GM21381 (cell line): ENCODE measurements at regions not wholly inside any gene's neighbourhood (a gene's known extent, or its start where the extent isn't known, plus 50 kb on each side); places are given as distances from the start of the nearest gene placed in this dataset.
A peak's percentile ranks its signal among the peaks of the same experiment; 100 is the strongest.

Experiments
- ATAC-seq: cut with Tn5 transposase; IDR thresholded peaks from one replicate; pipeline ENCODE4 v1.9.1; 2021; ENCODE audit warnings: mild to moderate bottlenecking, moderate library complexity; ENCODE audit not compliant: unreplicated experiment

- ATAC-seq: peak; percentile 64
Measured at GRCh38 chrX:45758738-45759397, 558.2 kb upstream of the DIPK2B start.

- peak; percentile 35 for ATAC-seq
Measured at GRCh38 chrX:45758319-45758718, 557.6 kb upstream of the DIPK2B start.

GRCh38 chrX:45757272-45757671 is 556.6 kb upstream of the DIPK2B start:
- no peak for ATAC-seq

- no peak for ATAC-seq
Measured at GRCh38 chrX:45756557-45756956, 555.9 kb upstream of the DIPK2B start.

GRCh38 chrX:45755703-45756102 is 555.0 kb upstream of the DIPK2B start:
- ATAC-seq: no peak

- ATAC-seq: no peak
Measured at GRCh38 chrX:45751156-45751555, 550.5 kb upstream of the DIPK2B start.

- ATAC-seq: no peak
Measured at GRCh38 chrX:45750639-45751038, 550.0 kb upstream of the DIPK2B start.

- ATAC-seq: no peak
Measured at GRCh38 chrX:45749375-45749774, 548.7 kb upstream of the DIPK2B start.

- ATAC-seq: no peak
Measured at GRCh38 chrX:45748369-45748774, 547.7 kb upstream of the DIPK2B start.

- ATAC-seq: no peak
Measured at GRCh38 chrX:45747905-45748304, 547.2 kb upstream of the DIPK2B start.

GRCh38 chrX:45745479-45745878 is 544.8 kb upstream of the DIPK2B start:
- no peak for ATAC-seq

- no peak for ATAC-seq
Measured at GRCh38 chrX:45743906-45744625, 543.4 kb upstream of the DIPK2B start.

- ATAC-seq: no peak
Measured at GRCh38 chrX:45743081-45743533, 542.4 kb upstream of the DIPK2B start.

- ATAC-seq: no peak
Measured at GRCh38 chrX:45740291-45740690, 539.6 kb upstream of the DIPK2B start.

GRCh38 chrX:45735571-45735970 is 534.9 kb upstream of the DIPK2B start:
- ATAC-seq: no peak

GRCh38 chrX:45731448-45731847 is 530.8 kb upstream of the DIPK2B start:
- ATAC-seq: no peak

- no peak for ATAC-seq
Measured at GRCh38 chrX:45727761-45728160, 527.1 kb upstream of the DIPK2B start.

GRCh38 chrX:45722471-45722870 is 521.8 kb upstream of the DIPK2B start:
- ATAC-seq: no peak

GRCh38 chrX:45719751-45720501 is 519.2 kb upstream of the DIPK2B start:
- no peak for ATAC-seq

- ATAC-seq: no peak
Measured at GRCh38 chrX:45718676-45719075, 518.0 kb upstream of the DIPK2B start.

- ATAC-seq: no peak
Measured at GRCh38 chrX:45716750-45717149, 516.1 kb upstream of the DIPK2B start.

GRCh38 chrX:45715748-45716147 is 515.1 kb upstream of the DIPK2B start:
- ATAC-seq: no peak
